Naive thymus-derived CD4-positive, alpha-beta T cell (primary cell): ENCODE measurements at regions not wholly inside any gene's neighbourhood (a gene's known extent, or its start where the extent isn't known, plus 50 kb on each side); places are given as distances from the start of the nearest gene placed in this dataset.

Experiments
- ATAC-seq: fragments of 150-1000 bp; cut with Tn5 transposase; 2 replicates; pipeline ENCODE4 v1.10.0; 2021; ENCODE audit warnings: mild to moderate bottlenecking, moderate library complexity
- CTCF ChIA-PET: fragments of 350-600 bp; sonication (Branson Sonifier 250); formaldehyde crosslinking; loops from one replicate; lab custom pipeline; 2021; ENCODE audit warnings: antibody characterized with exemption; lab: Charles Lee
- POLR2A ChIA-PET: fragments of 350-600 bp; sonication (Branson Sonifier 250); formaldehyde crosslinking; loops from one replicate; lab custom pipeline; 2021; ENCODE audit warnings: antibody characterized with exemption, inconsistent platforms; lab: Charles Lee
- DNase-seq, 9 donors: peaks; one replicate each; pipeline versions ENCODE4 v3.0.0 to v3.0.0-alpha.2; 2020 to 2022; ENCODE audit warnings: mixed read lengths in 1 of 9
- H3K27ac ChIP-seq: one replicate; pipeline ENCODE4 v1.7.0; 2013; ENCODE audit warnings: mild to moderate bottlenecking, low read depth, low read length, moderate library complexity
- H3K27me3 ChIP-seq, 2 donors: one replicate each; pipeline ENCODE4 v1.7.0; 2013; ENCODE audit warnings: low read length in 2 of 2, mild to moderate bottlenecking in 2 of 2, moderate library complexity in 2 of 2; ENCODE audit not compliant: control insufficient read depth in 2 of 2, insufficient read depth in 2 of 2
- H3K36me3 ChIP-seq, 3 experiments: 1 replicate in 2 of 3; 2 replicates in 1 of 3; pipeline ENCODE4 v1.7.0; 2013; ENCODE audit warnings: low read length in 3 of 3, mild to moderate bottlenecking in 3 of 3, moderate library complexity in 1 of 3; ENCODE audit not compliant: insufficient read depth in 3 of 3, control insufficient read depth in 2 of 3
- H3K4me1 ChIP-seq, 2 donors: one replicate each; pipeline ENCODE4 v1.7.0; 2013; ENCODE audit warnings: low read length in 2 of 2, mild to moderate bottlenecking in 2 of 2, moderate library complexity in 1 of 2; ENCODE audit not compliant: control insufficient read depth in 2 of 2, insufficient read depth in 2 of 2
- H3K4me3 ChIP-seq: 2 replicates; pipeline ENCODE4 v1.7.0; 2013; ENCODE audit warnings: mild to moderate bottlenecking, low read length
- H3K9me3 ChIP-seq, 3 experiments: 1 replicate in 2 of 3; 2 replicates in 1 of 3; pipeline ENCODE4 v1.7.0; 2013; ENCODE audit warnings: low read length in 3 of 3; ENCODE audit not compliant: control insufficient read depth in 2 of 3
- H3K27ac Mint-ChIP-seq, 9 donors: one replicate each; pipeline ENCODE4 v1.8.0; 2020 to 2022; ENCODE audit warnings: mixed read lengths in 9 of 9, mild to moderate bottlenecking in 8 of 9, moderate library complexity in 5 of 9, inconsistent platforms in 2 of 9
- H3K27me3 Mint-ChIP-seq, 5 donors: one replicate each; pipeline ENCODE4 v1.8.0; 2021 to 2022; ENCODE audit warnings: mixed read lengths in 5 of 5, mild to moderate bottlenecking in 1 of 5
- H3K36me3 Mint-ChIP-seq, 5 donors: one replicate each; pipeline ENCODE4 v1.8.0; 2020 to 2022; ENCODE audit warnings: mixed read lengths in 5 of 5, mild to moderate bottlenecking in 3 of 5, inconsistent platforms in 1 of 5
- H3K4me1 Mint-ChIP-seq, 7 donors: one replicate each; pipeline ENCODE4 v1.8.0; 2020 to 2022; ENCODE audit warnings: mixed read lengths in 7 of 7, mild to moderate bottlenecking in 3 of 7, inconsistent platforms in 1 of 7
- H3K4me3 Mint-ChIP-seq, 10 donors: one replicate each; pipeline ENCODE4 v1.8.0; 2020 to 2022; ENCODE audit warnings: mild to moderate bottlenecking in 10 of 10, mixed read lengths in 10 of 10, moderate library complexity in 6 of 10, inconsistent platforms in 2 of 10
- H3K9me3 Mint-ChIP-seq, 11 donors: one replicate each; pipeline ENCODE4 v1.8.0; 2020 to 2022; ENCODE audit warnings: mixed read lengths in 11 of 11, mild to moderate bottlenecking in 4 of 11, inconsistent platforms in 1 of 11, moderate library complexity in 1 of 11
- intact Hi-C, 2 donors: fragments of 100-400 bp; cut with micrococcal nuclease; formaldehyde crosslinking; loops; one replicate each; pipeline ENCODE4 v1.15.1; 2023

DNA sequence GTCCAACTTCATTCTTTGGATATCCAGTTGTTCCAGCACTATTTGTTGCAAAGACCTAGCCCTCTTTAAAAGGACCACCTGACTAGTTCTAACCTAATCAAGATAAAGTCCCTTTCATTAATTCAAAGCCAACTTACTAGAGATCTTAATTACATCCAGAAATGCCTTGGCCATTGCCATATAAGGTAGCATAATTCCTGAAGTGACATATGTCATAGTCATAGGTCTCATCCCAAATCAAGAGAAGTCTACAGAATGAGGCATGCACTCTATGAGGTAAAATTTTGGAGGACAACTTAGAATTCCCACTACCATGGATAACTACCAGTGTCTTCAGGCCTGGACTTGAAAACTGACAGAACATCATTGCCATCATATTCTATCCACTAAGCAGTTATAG is 420.4 kb upstream of the ID4 start:
- POLR2A ChIA-PET = no interaction called here
- intact Hi-C loops = no loop called here

DNA sequence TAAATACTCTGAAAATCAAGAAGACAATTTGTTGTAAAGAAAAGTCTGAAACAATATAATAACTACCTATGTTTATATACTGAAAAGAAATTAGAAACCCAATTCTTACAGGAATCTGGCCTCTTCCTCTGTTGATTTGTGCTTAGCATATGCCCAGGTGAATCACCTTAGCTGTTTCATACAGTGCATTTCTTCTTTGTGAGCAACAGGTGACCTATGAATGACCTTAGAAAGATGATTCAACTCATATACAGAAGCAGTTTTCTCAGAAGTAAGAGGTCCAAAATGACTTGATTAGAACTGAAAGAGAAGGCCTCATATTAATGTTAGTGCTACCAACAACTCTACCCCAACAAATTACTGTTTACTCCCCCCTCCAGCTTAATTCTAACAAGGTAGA is 419.5 kb upstream of the ID4 start:
- H3K27me3 Mint-ChIP-seq = no peaks in the 10 kb centered on the region
- POLR2A ChIA-PET = no interaction called here
- H3K4me1 Mint-ChIP-seq = no peaks in the 10 kb centered on the region
- H3K36me3 Mint-ChIP-seq = no peaks in the 10 kb centered on the region
- H3K27me3 ChIP-seq = no peaks in the 10 kb centered on the region
- no peaks in the 10 kb centered on the region for H3K4me1 ChIP-seq
- DNase-seq (no peak), ATAC-seq (no peak)
- intact Hi-C loops = no loop called here
- H3K9me3 Mint-ChIP-seq = peaks cover 2 to 18% (median 9%) of the 10 kb centered on the region in 11 donors
- H3K4me3 Mint-ChIP-seq = no peak overlapping the region
- no peaks in the 10 kb centered on the region for H3K9me3 ChIP-seq
- no peak overlapping the region for H3K4me3 ChIP-seq
- H3K27ac ChIP-seq = no peak overlapping the region
- no peaks in the 10 kb centered on the region for H3K36me3 ChIP-seq
- H3K27ac Mint-ChIP-seq = no peak overlapping the region
- CTCF ChIA-PET = no interaction called here

More for the DNA sequence above, 420.4 kb upstream of the ID4 start:
- Histone ChIP-seq H3K9me3 (no peaks in the 10 kb centered on the region), H3K4me1 (no peaks in the 10 kb centered on the region), H3K27ac (no peak overlapping the region), H3K4me3 (no peak overlapping the region), H3K36me3 (no peaks in the 10 kb centered on the region), H3K27me3 (no peaks in the 10 kb centered on the region)
- H3K27me3 Mint-ChIP-seq = no peaks in the 10 kb centered on the region
- DNase-seq (no peak), ATAC-seq (no peak)
- peaks cover 2 to 18% (median 9%) of the 10 kb centered on the region in 11 donors for H3K9me3 Mint-ChIP-seq
- CTCF ChIA-PET = no interaction called here
- no peak overlapping the region for H3K27ac Mint-ChIP-seq
- no peaks in the 10 kb centered on the region for H3K36me3 Mint-ChIP-seq
- H3K4me3 Mint-ChIP-seq = no peak overlapping the region
- H3K4me1 Mint-ChIP-seq = no peaks in the 10 kb centered on the region

DNA sequence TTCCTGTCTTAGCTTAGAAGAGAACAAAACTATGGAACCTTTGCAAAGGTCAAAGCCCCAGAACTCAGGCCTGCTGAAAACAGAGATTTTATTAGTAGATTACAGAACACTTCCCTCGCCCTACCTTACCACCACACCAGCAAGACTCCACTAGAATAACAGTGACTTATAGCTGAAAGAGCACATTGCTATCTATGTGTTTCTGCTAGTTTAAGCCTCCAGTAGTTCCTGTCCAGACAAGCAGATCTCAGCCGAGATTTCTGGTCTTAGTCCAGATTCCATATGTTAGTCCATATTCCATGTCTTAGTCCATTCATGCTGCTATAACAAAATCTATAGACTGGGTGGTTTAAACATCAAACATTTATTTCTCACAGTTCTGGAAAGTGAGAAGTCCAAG is 412.3 kb upstream of the ID4 start:
- POLR2A ChIA-PET = no interaction called here
- no peaks in the 10 kb centered on the region for H3K36me3 Mint-ChIP-seq
- CTCF ChIA-PET = no interaction called here

DNA sequence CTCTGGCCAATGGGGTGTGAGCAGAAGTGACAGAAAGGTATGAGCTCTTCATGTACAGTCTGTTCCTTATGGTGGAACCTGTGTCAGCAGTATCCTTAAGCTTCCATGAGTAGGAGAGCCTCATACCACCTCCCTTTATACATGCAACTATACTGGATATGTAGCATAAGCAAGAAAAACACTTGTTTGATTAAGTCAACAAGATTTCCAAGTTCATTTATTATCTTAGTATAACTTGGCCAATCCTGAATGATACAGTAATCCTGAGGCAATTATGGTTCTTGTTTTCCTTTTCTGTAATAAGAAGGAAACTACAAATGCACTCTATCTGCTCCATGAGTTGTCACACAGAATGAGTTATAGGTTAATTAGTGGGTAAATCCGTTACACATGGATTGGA is 409.6 kb upstream of the ID4 start:
- Histone ChIP-seq H3K27me3 (no peaks in the 10 kb centered on the region), H3K9me3 (no peaks in the 10 kb centered on the region), H3K27ac (no peak overlapping the region), H3K4me3 (no peak overlapping the region), H3K4me1 (no peaks in the 10 kb centered on the region), H3K36me3 (no peaks in the 10 kb centered on the region)
- no peak for DNase-seq
- ChIA-PET CTCF (no interaction called here), POLR2A (no interaction called here)
- Mint-ChIP-seq H3K9me3 (peaks cover 0 to 11% (median 2%) of the 10 kb centered on the region in 11 donors), H3K36me3 (no peaks in the 10 kb centered on the region), H3K27ac (no peak overlapping the region), H3K27me3 (no peaks in the 10 kb centered on the region), H3K4me3 (no peak overlapping the region), H3K4me1 (no peaks in the 10 kb centered on the region)
- ATAC-seq = no peak
- intact Hi-C loops = no loop called here

More for the DNA sequence above, 412.3 kb upstream of the ID4 start:
- Mint-ChIP-seq H3K27ac (no peak overlapping the region), H3K9me3 (peaks cover 1 to 16% (median 4%) of the 10 kb centered on the region in 11 donors), H3K4me3 (no peak overlapping the region), H3K27me3 (no peaks in the 10 kb centered on the region), H3K4me1 (no peaks in the 10 kb centered on the region)
- H3K4me1 ChIP-seq = no peaks in the 10 kb centered on the region
- H3K9me3 ChIP-seq = no peaks in the 10 kb centered on the region
- H3K27ac ChIP-seq = no peak overlapping the region
- no peaks in the 10 kb centered on the region for H3K27me3 ChIP-seq
- ATAC-seq = no peak
- H3K36me3 ChIP-seq = no peaks in the 10 kb centered on the region
- no peak for DNase-seq
- H3K4me3 ChIP-seq = no peak overlapping the region
- intact Hi-C loops = no loop called here

DNA sequence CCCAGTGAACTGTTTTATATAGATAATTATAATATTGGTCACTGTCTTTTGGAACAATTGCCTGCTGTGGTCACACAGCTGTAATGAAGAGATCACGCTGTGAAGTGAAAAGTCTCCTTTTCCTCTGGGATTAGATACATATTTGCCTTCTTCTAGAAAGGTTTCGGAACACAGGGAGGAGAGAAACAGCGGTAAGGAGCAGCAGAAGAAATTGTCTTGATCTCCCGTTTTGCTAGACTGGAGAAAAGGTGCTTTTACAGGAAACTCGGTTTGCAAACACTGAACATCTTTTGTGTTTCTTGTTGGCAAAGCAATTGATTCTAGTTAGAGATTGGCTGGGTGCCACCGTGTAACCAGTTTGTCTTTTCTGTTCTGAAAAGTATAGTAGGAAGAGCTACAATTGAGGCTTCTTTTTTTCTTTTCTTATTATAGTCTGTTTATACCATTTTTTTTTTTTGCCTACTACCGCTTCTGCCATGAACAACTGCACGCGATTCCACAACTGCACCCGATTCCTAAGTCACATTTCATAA is 404.1 kb upstream of the ID4 start:
- ATAC-seq (no peak), DNase-seq (no peak)
- Histone ChIP-seq H3K4me1 (no peaks in the 10 kb centered on the region), H3K9me3 (no peaks in the 10 kb centered on the region), H3K27ac (no peak overlapping the region), H3K27me3 (no peaks in the 10 kb centered on the region), H3K4me3 (no peak overlapping the region), H3K36me3 (no peaks in the 10 kb centered on the region)
- no peaks in the 10 kb centered on the region for H3K36me3 Mint-ChIP-seq
- CTCF ChIA-PET = no interaction called here
- no peaks in the 10 kb centered on the region for H3K27me3 Mint-ChIP-seq
- POLR2A ChIA-PET = no interaction called here
- peaks cover 0 to 11% (median 6%) of the 10 kb centered on the region in 11 donors for H3K9me3 Mint-ChIP-seq
- no peak overlapping the region for H3K27ac Mint-ChIP-seq
- H3K4me3 Mint-ChIP-seq = no peak overlapping the region
- intact Hi-C loops = no loop called here
- no peaks in the 10 kb centered on the region for H3K4me1 Mint-ChIP-seq

DNA sequence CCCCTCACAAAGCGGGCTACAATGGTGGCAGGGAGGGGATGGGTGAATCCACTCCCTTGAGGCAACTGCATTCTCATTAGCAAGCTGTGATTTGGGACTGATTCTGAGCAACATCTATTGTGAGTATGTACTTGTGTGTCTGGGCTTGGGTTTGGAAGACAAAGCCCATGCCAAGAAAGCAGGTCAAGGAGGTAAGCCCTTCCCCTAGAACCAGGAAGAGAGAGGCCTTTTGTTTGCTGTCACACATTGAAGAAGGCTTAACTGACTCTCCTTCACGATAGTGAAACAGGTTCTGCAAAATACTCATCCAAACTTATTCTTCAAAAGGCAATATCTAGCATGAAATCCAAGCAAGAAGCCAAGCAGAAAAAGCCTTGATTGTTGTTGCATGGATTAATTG is 403.1 kb upstream of the ID4 start:
- H3K27ac Mint-ChIP-seq = no peak overlapping the region
- intact Hi-C loops = no loop called here

DNA sequence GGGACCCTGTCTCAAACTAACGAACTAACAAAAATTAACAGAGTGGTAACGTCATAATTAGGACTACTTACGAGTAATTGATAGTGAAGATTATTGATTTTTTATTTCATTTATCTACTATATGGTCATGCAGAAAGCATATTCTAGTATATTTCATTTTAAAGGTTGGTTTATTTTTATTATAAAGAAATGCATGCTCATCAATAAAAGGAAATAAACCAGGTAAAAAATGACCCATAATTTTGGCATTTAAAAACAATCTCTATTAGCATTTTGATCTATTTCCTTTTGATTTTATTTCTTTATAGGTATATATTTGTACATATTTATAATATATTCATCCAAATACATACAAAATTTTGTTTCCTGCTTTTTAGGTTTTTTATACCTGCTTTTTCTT is 401.4 kb upstream of the ID4 start:
- Histone ChIP-seq H3K36me3 (no peaks in the 10 kb centered on the region), H3K4me3 (no peak overlapping the region), H3K4me1 (no peaks in the 10 kb centered on the region), H3K27me3 (no peaks in the 10 kb centered on the region), H3K27ac (no peak overlapping the region), H3K9me3 (no peaks in the 10 kb centered on the region)
- CTCF ChIA-PET = no interaction called here
- peaks cover 0 to 11% (median 4%) of the 10 kb centered on the region in 11 donors for H3K9me3 Mint-ChIP-seq
- no peaks in the 10 kb centered on the region for H3K36me3 Mint-ChIP-seq
- no peak overlapping the region for H3K4me3 Mint-ChIP-seq
- no peak overlapping the region for H3K27ac Mint-ChIP-seq
- POLR2A ChIA-PET = no interaction called here
- H3K27me3 Mint-ChIP-seq = no peaks in the 10 kb centered on the region
- intact Hi-C loops = no loop called here
- no peaks in the 10 kb centered on the region for H3K4me1 Mint-ChIP-seq
- DNase-seq (no peak), ATAC-seq (no peak)

More for the DNA sequence above, 403.1 kb upstream of the ID4 start:
- DNase-seq (no peak), ATAC-seq (no peak)
- POLR2A ChIA-PET = no interaction called here
- Histone ChIP-seq H3K4me3 (no peak overlapping the region), H3K4me1 (no peaks in the 10 kb centered on the region), H3K36me3 (no peaks in the 10 kb centered on the region), H3K9me3 (no peaks in the 10 kb centered on the region), H3K27ac (no peak overlapping the region), H3K27me3 (no peaks in the 10 kb centered on the region)
- Mint-ChIP-seq H3K27me3 (no peaks in the 10 kb centered on the region), H3K36me3 (no peaks in the 10 kb centered on the region), H3K4me1 (no peaks in the 10 kb centered on the region), H3K9me3 (peaks cover 0 to 11% (median 6%) of the 10 kb centered on the region in 11 donors), H3K4me3 (no peak overlapping the region)
- CTCF ChIA-PET = no interaction called here
